NB4 (cell line): ENCODE measurements at regions not wholly inside any gene's neighbourhood (a gene's known extent, or its start where the extent isn't known, plus 50 kb on each side); places are given as distances from the start of the nearest gene placed in this dataset.

Experiments used
- CTCF ChIP-seq: IDR thresholded peaks from one replicate; pipeline ENCODE4 v1.5.1; 2012; ENCODE audit warnings: low read depth, low read length
- MYC ChIP-seq: IDR thresholded peaks from 2 replicates; pipeline ENCODE4 v1.6.1; 2011; ENCODE audit warnings: low read depth, low read length

- TF ChIP-seq CTCF: no peak
- no peak for TF ChIP-seq MYC
Observed at GRCh38 chr10:57249615-57250281, 888.7 kb upstream of the ZWINT start.
